Testis (tissue), 2 donors: ENCODE measurements at regions not wholly inside any gene's neighbourhood (a gene's known extent, or its start where the extent isn't known, plus 50 kb on each side); places are given as distances from the start of the nearest gene placed in this dataset.

Source experiments
- CTCF ChIP-seq, 3 experiments: fragments of 450-650 bp in 2 of 3; fragments of 200-600 bp in 1 of 3; sonication (generic) in 1 of 3; IDR thresholded peaks; one replicate each; pipeline ENCODE4 v1.5.1; 2016 to 2019; ENCODE audit warnings: antibody characterized with exemption in 3 of 3, mild to moderate bottlenecking in 2 of 3, moderate library complexity in 1 of 3
- POLR2A ChIP-seq: fragments of 450-650 bp; IDR thresholded peaks from one replicate; pipeline ENCODE4 v1.6.1; 2017; ENCODE audit warnings: antibody characterized with exemption, mild to moderate bottlenecking, moderate library complexity

GRCh38 chr10:64257704-64258103 lies 736.5 kb downstream of the REEP3 start:
- TF ChIP-seq CTCF (IDR thresholded peaks at IDR 0.05) (no peak), POLR2A (no peak)
